ENCODE measurements at regions not wholly inside any gene's neighbourhood (a gene's known extent, or its start where the extent isn't known, plus 50 kb on each side); places are given as distances from the start of the nearest gene placed in this dataset.
"Not testable (repeated sequence)": the region's sequence is repeated elsewhere in the genome, so short reads cannot be mapped to it uniquely, and the experiment has no call there.

GRCh38 chr5:36743891-36744772 is 132.4 kb upstream of the NIPBL start:
- no peaks in the 10 kb centered on the region for H3K79me2 ChIP-seq (replicated peaks; ENCODE audit: insufficient read depth, low read length)
- no peaks in the 10 kb centered on the region for H4K20me1 ChIP-seq (ENCODE audit: insufficient read depth)
- no peak overlapping the region for H3K27ac ChIP-seq (ENCODE audit: low read length)
- H3K36me3 ChIP-seq (ENCODE audit: insufficient read depth, low read length): no peaks in the 10 kb centered on the region
- H3K4me2 ChIP-seq (ENCODE audit: low read length): peak overlapping the region; percentile 72
- H3K9ac ChIP-seq (ENCODE audit: low read length): peak overlapping the region; percentile 13
- H2AFZ ChIP-seq (ENCODE audit: low read depth, low read length): peak overlapping the region; percentile 32
- no peaks in the 10 kb centered on the region for H3K9me2 ChIP-seq (ENCODE audit: insufficient read depth, low read length)
- no peaks in the 10 kb centered on the region for H3K9me3 ChIP-seq (ENCODE audit: low read length)
- TF ChIP-seq EP300 (conservative IDR thresholded peaks at IDR 0.05; ENCODE audit: poor library complexity, severe bottlenecking): no peak
- TF ChIP-seq REST (IDR thresholded peaks at IDR 0.05; ENCODE audit: borderline replicate concordance): no peak
- no peak for TF ChIP-seq CTCF (IDR thresholded peaks at IDR 0.05; ENCODE audit: poor library complexity, severe bottlenecking)
- TF ChIP-seq POLR2AphosphoS5 (IDR thresholded peaks at IDR 0.05): no peak
- TF ChIP-seq EZH2 (IDR thresholded peaks at IDR 0.05; ENCODE audit: borderline replicate concordance, insufficient read depth, low read length, poor library complexity, severe bottlenecking): no peak
- TF ChIP-seq MXI1 (conservative IDR thresholded peaks at IDR 0.05; ENCODE audit: poor library complexity, severe bottlenecking): no peak
- TF ChIP-seq SMC3 (conservative IDR thresholded peaks at IDR 0.05; ENCODE audit: poor library complexity): no peak
- TF ChIP-seq RAD21 (conservative IDR thresholded peaks at IDR 0.05): no peak
- no peak for TF ChIP-seq TAF1 (IDR thresholded peaks at IDR 0.05; ENCODE audit: low read depth)
- H3F3A ChIP-seq (ENCODE audit: insufficient read depth, low read length, poor library complexity, severe bottlenecking): no peaks in the 10 kb centered on the region
- H3K27me3 ChIP-seq (ENCODE audit: insufficient read depth, low read depth, low read length): peaks cover 41% of the 10 kb centered on the region
- peak overlapping the region; percentile 78 for H3K4me3 ChIP-seq (ENCODE audit: low read length)

- Histone ChIP-seq H3F3A (ENCODE audit: insufficient read depth, low read length, poor library complexity, severe bottlenecking) (no peaks in the 10 kb centered on the region), H4K20me1 (ENCODE audit: insufficient read depth) (no peaks in the 10 kb centered on the region), H3K4me3 (ENCODE audit: low read length) (peak overlapping the region; percentile 78), H3K9ac (ENCODE audit: low read length) (peak overlapping the region; percentile 13), H3K4me2 (ENCODE audit: low read length) (peak overlapping the region; percentile 72), H3K9me2 (ENCODE audit: insufficient read depth, low read length) (no peaks in the 10 kb centered on the region), H2AFZ (ENCODE audit: low read depth, low read length) (peak overlapping the region; percentile 32), H3K27me3 (ENCODE audit: insufficient read depth, low read depth, low read length) (peaks cover 41% of the 10 kb centered on the region), H3K9me3 (ENCODE audit: low read length) (no peaks in the 10 kb centered on the region), H3K36me3 (ENCODE audit: insufficient read depth, low read length) (no peaks in the 10 kb centered on the region), H3K79me2 (replicated peaks; ENCODE audit: insufficient read depth, low read length) (no peaks in the 10 kb centered on the region), H3K27ac (ENCODE audit: low read length) (no peak overlapping the region)
- TF ChIP-seq CTCF (IDR thresholded peaks at IDR 0.05; ENCODE audit: poor library complexity, severe bottlenecking) (peak; percentile 84), POLR2AphosphoS5 (IDR thresholded peaks at IDR 0.05) (no peak), SMC3 (conservative IDR thresholded peaks at IDR 0.05; ENCODE audit: poor library complexity) (peak; percentile 77), TAF1 (IDR thresholded peaks at IDR 0.05; ENCODE audit: low read depth) (no peak), MXI1 (conservative IDR thresholded peaks at IDR 0.05; ENCODE audit: poor library complexity, severe bottlenecking) (peak; percentile 30), EP300 (conservative IDR thresholded peaks at IDR 0.05; ENCODE audit: poor library complexity, severe bottlenecking) (no peak), RAD21 (conservative IDR thresholded peaks at IDR 0.05) (peak; percentile 69)
Observed at GRCh38 chr5:36744773-36745589, 131.6 kb upstream of the NIPBL start.

- H3K27me3 ChIP-seq (ENCODE audit: insufficient read depth, low read depth, low read length): peaks cover 41% of the 10 kb centered on the region
- H3K9me2 ChIP-seq (ENCODE audit: insufficient read depth, low read length); H4K20me1 ChIP-seq (ENCODE audit: insufficient read depth); H3K27ac ChIP-seq (ENCODE audit: low read length); H3K79me2 ChIP-seq (replicated peaks; ENCODE audit: insufficient read depth, low read length); H2AFZ ChIP-seq (ENCODE audit: low read depth, low read length); H3F3A ChIP-seq (ENCODE audit: insufficient read depth, low read length, poor library complexity, severe bottlenecking); H3K9ac ChIP-seq (ENCODE audit: low read length); H3K4me2 ChIP-seq (ENCODE audit: low read length); H3K9me3 ChIP-seq (ENCODE audit: low read length); H3K4me3 ChIP-seq (ENCODE audit: low read length); H3K36me3 ChIP-seq (ENCODE audit: insufficient read depth, low read length): not testable (repeated sequence)
Observed at GRCh38 chr5:36747794-36748193, 128.8 kb upstream of the NIPBL start.
